ENCODE measurements at regions not wholly inside any gene's neighbourhood (a gene's known extent, or its start where the extent isn't known, plus 50 kb on each side); places are given as distances from the start of the nearest gene placed in this dataset.

DNA sequence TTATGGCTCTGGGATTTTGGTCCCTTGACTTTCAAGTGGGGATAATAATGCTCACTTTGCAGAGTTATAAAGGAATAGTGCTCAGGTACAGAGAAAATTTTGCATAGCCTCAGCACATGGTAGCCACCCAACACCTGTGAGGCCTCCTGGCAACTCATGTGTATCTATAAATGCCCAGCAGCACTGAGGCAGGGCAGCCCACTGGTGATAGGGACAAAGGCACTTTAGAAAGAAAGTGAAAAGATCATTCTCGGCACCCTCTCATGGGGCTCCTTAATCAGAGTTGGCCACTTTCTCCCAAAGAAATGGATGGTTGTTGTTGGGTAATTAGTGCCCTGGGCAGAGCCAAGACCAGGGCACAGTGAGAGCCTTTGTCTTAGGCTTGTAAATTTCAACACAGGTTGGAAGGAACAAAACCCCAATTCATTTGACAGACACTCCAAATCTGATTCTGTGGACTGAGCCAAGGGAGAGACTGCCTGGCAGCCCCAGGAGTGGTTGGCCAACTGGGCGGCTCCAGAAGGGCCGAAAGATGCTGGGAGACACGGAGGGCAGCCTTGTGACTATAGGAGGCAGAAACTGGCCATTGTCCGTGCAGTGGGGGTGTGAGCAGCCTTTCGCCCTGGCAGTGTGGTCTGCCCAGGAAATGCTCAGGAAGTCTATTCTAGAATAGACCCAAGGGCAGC lies 213.2 kb upstream of the RGMA start:
- intact Hi-C loops (cut with DNase I, micrococcal nuclease), result no loop called here
- Histone ChIP-seq H3K4me1 (ENCODE audit: low read depth) (no peaks in the 10 kb centered on the region), H3K9me3 (no peaks in the 10 kb centered on the region), H3K36me3 (ENCODE audit: low read depth) (no peaks in the 10 kb centered on the region), H3K4me3 (no peak overlapping the region)
- no peak for DNase-seq
- TF ChIP-seq, protein P1, sequence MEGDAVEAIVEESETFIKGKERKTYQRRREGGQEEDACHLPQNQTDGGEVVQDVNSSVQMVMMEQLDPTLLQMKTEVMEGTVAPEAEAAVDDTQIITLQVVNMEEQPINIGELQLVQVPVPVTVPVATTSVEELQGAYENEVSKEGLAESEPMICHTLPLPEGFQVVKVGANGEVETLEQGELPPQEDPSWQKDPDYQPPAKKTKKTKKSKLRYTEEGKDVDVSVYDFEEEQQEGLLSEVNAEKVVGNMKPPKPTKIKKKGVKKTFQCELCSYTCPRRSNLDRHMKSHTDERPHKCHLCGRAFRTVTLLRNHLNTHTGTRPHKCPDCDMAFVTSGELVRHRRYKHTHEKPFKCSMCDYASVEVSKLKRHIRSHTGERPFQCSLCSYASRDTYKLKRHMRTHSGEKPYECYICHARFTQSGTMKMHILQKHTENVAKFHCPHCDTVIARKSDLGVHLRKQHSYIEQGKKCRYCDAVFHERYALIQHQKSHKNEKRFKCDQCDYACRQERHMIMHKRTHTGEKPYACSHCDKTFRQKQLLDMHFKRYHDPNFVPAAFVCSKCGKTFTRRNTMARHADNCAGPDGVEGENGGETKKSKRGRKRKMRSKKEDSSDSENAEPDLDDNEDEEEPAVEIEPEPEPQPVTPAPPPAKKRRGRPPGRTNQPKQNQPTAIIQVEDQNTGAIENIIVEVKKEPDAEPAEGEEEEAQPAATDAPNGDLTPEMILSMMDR (IDR thresholded peaks at IDR 0.05), result no peak
- ATAC-seq, result no peak

DNA sequence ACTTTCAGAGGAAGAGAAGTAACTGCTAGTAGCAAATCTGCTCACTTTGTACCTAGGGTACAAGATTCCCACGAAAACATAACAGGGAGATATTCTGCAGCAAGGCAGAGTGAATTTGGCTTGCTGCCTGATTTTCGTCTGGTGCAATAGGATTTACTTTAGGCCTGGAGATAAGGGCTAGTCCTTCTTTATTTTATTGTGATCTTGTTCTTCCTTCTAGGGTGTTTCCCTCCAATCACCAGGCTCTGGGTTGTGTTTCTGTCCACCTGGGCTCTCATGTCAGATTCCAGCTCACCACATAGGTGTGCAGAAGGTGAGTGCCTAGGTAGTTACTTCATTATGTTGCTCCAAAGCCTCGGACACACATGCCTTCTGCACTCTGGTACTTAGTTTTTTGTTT lies 211.8 kb upstream of the RGMA start:
- peak in 1 of 3 donors; percentile 19 for DNase-seq
- no peaks in the 10 kb centered on the region for H3K36me3 ChIP-seq (ENCODE audit: low read depth)
- H3K4me3 ChIP-seq, result no peak overlapping the region
- TF ChIP-seq, protein P1 (IDR thresholded peaks at IDR 0.05), result no peak
- H3K9me3 ChIP-seq, result no peaks in the 10 kb centered on the region
- intact Hi-C loops (cut with DNase I, micrococcal nuclease), result no loop called here
- peak; percentile 34 for ATAC-seq
- no peaks in the 10 kb centered on the region for H3K4me1 ChIP-seq (ENCODE audit: low read depth)

DNA sequence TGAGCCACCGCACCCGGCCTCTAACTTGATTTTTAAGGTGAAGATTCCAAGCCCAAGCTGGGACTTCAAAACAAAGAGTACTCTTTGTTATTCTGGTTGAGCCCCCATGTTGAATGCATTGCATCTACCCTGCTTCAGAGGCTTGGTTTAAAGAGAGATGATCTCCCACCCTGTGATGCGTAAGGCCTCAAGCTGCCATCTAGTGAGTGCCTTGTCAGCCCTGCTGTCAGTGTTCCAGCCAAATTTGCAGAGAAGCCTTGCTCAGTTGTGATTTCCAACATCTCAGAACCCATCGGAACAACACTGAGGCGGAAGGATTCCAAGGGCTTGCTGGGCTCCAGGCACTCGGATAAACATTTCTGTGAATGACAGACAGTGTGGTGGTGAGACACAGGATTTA lies 210.7 kb upstream of the RGMA start:
- Histone ChIP-seq H3K4me1 (ENCODE audit: low read depth) (no peaks in the 10 kb centered on the region), H3K36me3 (ENCODE audit: low read depth) (no peaks in the 10 kb centered on the region), H3K9me3 (no peaks in the 10 kb centered on the region), H3K4me3 (no peak overlapping the region)
- ATAC-seq (no peak), DNase-seq (no peak)
- TF ChIP-seq, protein P1 (IDR thresholded peaks at IDR 0.05), result no peak
- intact Hi-C loops (cut with DNase I, micrococcal nuclease), result no loop called here

DNA sequence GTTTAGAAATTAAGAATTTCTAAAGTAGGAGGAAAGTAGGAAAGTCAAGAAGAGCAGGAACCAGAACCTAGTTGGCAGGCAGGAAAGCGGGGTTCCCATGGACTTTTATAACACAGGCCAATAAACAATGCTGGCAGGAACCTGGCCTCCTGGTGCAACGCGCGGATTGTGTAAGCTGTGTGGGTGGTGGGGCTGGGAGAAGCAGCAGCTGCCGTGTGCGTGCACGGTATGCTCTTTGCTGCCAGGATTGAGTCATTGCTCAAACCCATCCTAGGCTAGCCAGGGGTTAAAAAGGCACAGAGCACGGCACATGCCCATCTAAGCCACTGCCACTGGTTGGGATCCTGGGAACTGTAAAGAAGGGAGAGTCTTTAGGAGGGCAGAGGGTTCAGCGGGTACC lies 209.9 kb upstream of the RGMA start:
- Histone ChIP-seq H3K9me3 (no peaks in the 10 kb centered on the region), H3K36me3 (ENCODE audit: low read depth) (no peaks in the 10 kb centered on the region), H3K4me1 (ENCODE audit: low read depth) (no peaks in the 10 kb centered on the region), H3K4me3 (no peak overlapping the region)
- intact Hi-C loops (cut with DNase I, micrococcal nuclease), result no loop called here
- TF ChIP-seq, protein P1 (IDR thresholded peaks at IDR 0.05), result no peak
- ATAC-seq (peak; percentile 12), DNase-seq (no peak)

DNA sequence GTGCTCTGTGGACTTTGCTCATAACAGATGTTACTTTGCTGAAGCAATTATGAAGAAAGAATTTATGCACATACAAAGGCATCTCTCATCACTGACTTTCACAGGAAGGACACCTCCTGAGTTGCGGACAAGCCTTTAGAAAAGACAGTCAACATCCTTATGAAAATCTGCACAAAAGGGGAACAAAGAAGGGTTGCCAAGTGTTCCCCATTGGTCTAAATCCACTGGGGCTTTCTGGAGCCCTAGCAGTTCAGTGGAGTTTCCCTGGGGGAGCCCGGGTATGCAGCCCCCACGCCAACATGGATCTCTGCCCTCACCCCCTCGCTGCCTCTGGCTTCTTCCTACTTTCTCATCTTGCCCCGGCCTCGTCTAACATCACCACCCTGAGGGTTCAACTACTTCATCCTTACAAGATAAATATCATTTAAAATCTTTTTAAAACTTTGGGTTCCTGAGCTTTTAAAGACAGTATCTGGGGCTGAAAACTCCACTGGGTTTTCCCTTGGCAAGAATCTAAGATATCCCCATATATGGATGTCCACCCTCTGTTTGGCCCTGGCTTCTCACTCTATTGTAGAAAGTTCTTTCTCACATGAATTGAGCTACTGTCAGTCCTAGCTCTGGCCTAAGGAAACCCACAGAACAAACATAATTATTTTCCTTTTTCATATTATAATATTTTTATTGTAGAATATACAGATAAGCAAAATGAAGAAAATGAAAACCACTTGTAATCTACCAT lies 207.9 kb upstream of the RGMA start:
- no peak for ATAC-seq
- Histone ChIP-seq H3K9me3 (no peaks in the 10 kb centered on the region), H3K4me3 (no peak overlapping the region), H3K36me3 (ENCODE audit: low read depth) (no peaks in the 10 kb centered on the region), H3K4me1 (ENCODE audit: low read depth) (no peaks in the 10 kb centered on the region)
- DNase-seq, result no peak
- intact Hi-C loops (cut with DNase I, micrococcal nuclease), result no loop called here
- TF ChIP-seq, protein P1 (IDR thresholded peaks at IDR 0.05), result no peak

Data from mucosa of descending colon (tissue), 3 donors.